ENCODE measurements at regions not wholly inside any gene's neighbourhood (a gene's known extent, or its start where the extent isn't known, plus 50 kb on each side); places are given as distances from the start of the nearest gene placed in this dataset.

DNA sequence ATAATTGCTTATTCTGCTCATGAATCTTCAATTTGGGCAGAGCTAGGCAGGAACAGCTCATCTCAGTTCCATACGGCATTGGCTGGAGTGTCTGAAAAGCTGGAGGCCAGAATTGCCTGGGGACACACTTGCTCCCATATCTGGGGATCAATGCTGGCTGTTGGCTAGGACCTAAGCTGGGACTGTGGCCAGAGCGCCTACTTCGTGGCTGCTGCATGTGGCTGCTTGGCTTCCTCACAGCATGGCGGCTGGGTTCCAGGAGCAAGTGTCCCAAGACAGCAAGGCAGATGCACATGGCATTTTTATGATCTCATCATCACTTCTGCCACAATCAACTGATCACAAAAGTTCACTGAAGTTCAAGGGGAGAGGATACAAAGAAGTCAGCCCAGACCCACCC is 200.2 kb downstream of the TTC8 start:
- TF ChIP-seq BACH1 (IDR thresholded peaks at IDR 0.05; ENCODE audit: low read length) (no peak), PHF8 (conservative IDR thresholded peaks at IDR 0.05; ENCODE audit: low read depth, low read length) (no peak), HDAC2 (IDR thresholded peaks at IDR 0.05; ENCODE audit: borderline replicate concordance in 1 of 2, low read depth in 2 of 2, low read length in 2 of 2) (no peak), TAF7 (optimal IDR thresholded peaks at IDR 0.05; ENCODE audit: borderline replicate concordance, low read depth, low read length) (no peak), NANOG (IDR thresholded peaks at IDR 0.05; ENCODE audit: insufficient read depth, low read depth, low read length, poor library complexity, severe bottlenecking) (no peak), KDM4A (IDR thresholded peaks at IDR 0.05; ENCODE audit: low read depth, low read length, severe bottlenecking) (no peak), SP4 (IDR thresholded peaks at IDR 0.05; ENCODE audit: low read length) (no peak), FOSL1 (IDR thresholded peaks at IDR 0.05; ENCODE audit: insufficient read depth, low read depth, low read length) (no peak), POLR2A (IDR thresholded peaks at IDR 0.05; ENCODE audit: control extremely low read depth in 1 of 2, low read depth in 2 of 2, low read length in 2 of 2) (no peak), CHD1 (IDR thresholded peaks at IDR 0.05; ENCODE audit: low read depth, low read length) (no peak)
- Histone ChIP-seq H3K18ac (ENCODE audit: extremely low read depth, low read length) (no peak overlapping the region), H3K9me3 (ENCODE audit: insufficient read depth in 2 of 2, low read depth in 1 of 2, low read length in 1 of 2) (no peaks in the 10 kb centered on the region), H3K14ac (ENCODE audit: insufficient read length) (no peak overlapping the region), H4K5ac (ENCODE audit: insufficient read length, low read depth, low read length) (no peak overlapping the region), H2BK5ac (ENCODE audit: low read depth, low read length) (no peak overlapping the region), H3K4me3 (ENCODE audit: extremely low read depth in 1 of 4, insufficient read depth in 2 of 4, low read depth in 3 of 4, low read length in 4 of 4) (no peak overlapping the region), H2BK20ac (ENCODE audit: low read length) (no peak overlapping the region), H2AFZ (ENCODE audit: low read length) (no peak overlapping the region), H3K27ac (ENCODE audit: low read depth, low read length) (no peak overlapping the region), H2BK120ac (replicated peaks; ENCODE audit: low read depth, low read length) (no peak overlapping the region), H3K56ac (replicated peaks; ENCODE audit: insufficient read length, low read depth, low read length) (no peak overlapping the region), H3K36me3 (ENCODE audit: control insufficient read depth in 2 of 4, insufficient read depth in 4 of 4, low read length in 3 of 4) (no peaks in the 10 kb centered on the region), H3K4me1 (replicated peaks in 1 of 4; ENCODE audit: control insufficient read depth in 3 of 4, insufficient read depth in 4 of 4, low read length in 3 of 4) (no peaks in the 10 kb centered on the region; a peak in 2 of 7 replicates), H3K79me2 (ENCODE audit: control insufficient read depth in 1 of 2, insufficient read depth in 2 of 2, low read length in 2 of 2) (no peaks in the 10 kb centered on the region), H3K4me2 (ENCODE audit: insufficient read depth in 1 of 2, low read depth in 2 of 2, low read length in 2 of 2) (no peak overlapping the region), H3K23me2 (ENCODE audit: low read depth, low read length) (peaks cover 12% of the 10 kb centered on the region; the same call in 1 of the 2 replicates), H2BK12ac (ENCODE audit: low read depth, low read length) (no peak overlapping the region; the same call in 1 of the 2 replicates), H3K23ac (ENCODE audit: insufficient read length) (no peak overlapping the region), H4K91ac (replicated peaks; ENCODE audit: insufficient read length, low read length) (no peak overlapping the region), H2AK5ac (ENCODE audit: low read depth, low read length) (no peak overlapping the region), H3K9ac (replicated peaks in 1 of 4; ENCODE audit: extremely low read depth in 1 of 4, low read depth in 3 of 4, low read length in 3 of 4) (no peak overlapping the region), H2BK15ac (ENCODE audit: low read length) (peak overlapping the region; percentile 50; the same call in 1 of the 2 replicates), H3K27me3 (replicated peaks in 1 of 4; ENCODE audit: control insufficient read depth in 3 of 4, extremely low read depth in 1 of 4, insufficient read depth in 3 of 4, low read length in 3 of 4) (peaks cover 7 to 45% (median 34%) of the 10 kb centered on the region in 4 experiments), H3K79me1 (ENCODE audit: low read depth, low read length) (no peaks in the 10 kb centered on the region), H4K20me1 (replicated peaks in 1 of 2; ENCODE audit: control insufficient read depth in 1 of 2, insufficient read depth in 2 of 2, low read length in 2 of 2) (no peaks in the 10 kb centered on the region), H3K4ac (replicated peaks; ENCODE audit: insufficient read length, low read depth, low read length) (no peak overlapping the region), H4K8ac (ENCODE audit: extremely low read depth, insufficient read depth, low read length) (no peak overlapping the region; the same call in 1 of the 2 replicates)
- DNase-seq (ENCODE audit: low read depth in 1 of 2, low spot score in 2 of 2) (no peak), FAIRE-seq (no peak)
- 89% methylated on average over 4 of the region's 4 CpGs; no CpG with 5 or more reads in 1 of the 2 experiments for WGBS, 2 experiments (ENCODE audit: extremely low coverage in 1 of 2, insufficient coverage in 1 of 2, insufficient read length in 1 of 2, insufficient replicate concordance in 2 of 2, low coverage in 1 of 2, low lambda C conversion rate in 2 of 2, missing lambda C conversion rate in 1 of 2)
- POLR2A ChIA-PET (ENCODE audit: partially characterized antibody): no interaction called here
- CTCF ChIA-PET (ENCODE audit: partially characterized antibody): no interaction called here

Measured in H1 (cell line).